Upper lobe of left lung (tissue), 6 donors: ENCODE measurements at regions not wholly inside any gene's neighbourhood (a gene's known extent, or its start where the extent isn't known, plus 50 kb on each side); places are given as distances from the start of the nearest gene placed in this dataset.

ENCODE experiments used
- ATAC-seq, 2 donors: fragments of 200-7000 bp; cut with Tn5 transposase; one replicate each; pipeline ENCODE4 v1.9.1; 2022; ENCODE audit warnings: mild to moderate bottlenecking in 2 of 2, moderate library complexity in 2 of 2; ENCODE audit not compliant: low FRiP score in 2 of 2
- DNase-seq, 2 donors: peaks; one replicate each; pipeline ENCODE4 v3.0.0-alpha.2; 2019 to 2020
- H3K27ac ChIP-seq, 4 donors: fragments of 200-600 bp; sonication (generic); one replicate each; pipeline ENCODE4 v1.5.1; 2016 to 2019
- H3K27me3 ChIP-seq, 4 donors: fragments of 200-600 bp; sonication (generic); one replicate each; pipeline ENCODE4 v1.5.1; 2017 to 2019
- H3K36me3 ChIP-seq, 4 donors: fragments of 200-600 bp; sonication (generic); one replicate each; pipeline ENCODE4 v1.5.1; 2016 to 2019
- H3K4me1 ChIP-seq, 4 donors: fragments of 200-600 bp; sonication (generic); one replicate each; pipeline ENCODE4 v1.5.1; 2018 to 2019
- H3K4me3 ChIP-seq, 4 donors: fragments of 200-600 bp; sonication (generic); one replicate each; pipeline ENCODE4 v1.5.1; 2017 to 2019; ENCODE audit warnings: mild to moderate bottlenecking in 2 of 4, moderate library complexity in 1 of 4
- H3K9me3 ChIP-seq, 4 donors: fragments of 200-600 bp; sonication (generic); one replicate each; pipeline ENCODE4 v1.5.1; 2018 to 2019
- CTCF ChIP-seq, 6 experiments: fragments of 450-650 bp in 4 of 6; fragments of 200-600 bp in 2 of 6; sonication (generic) in 2 of 6; IDR thresholded peaks; one replicate each; pipeline ENCODE4 v1.5.1; 2016 to 2019; ENCODE audit warnings: antibody characterized with exemption in 6 of 6
- EP300 ChIP-seq, 4 donors: sonication (generic); formaldehyde crosslinking; IDR thresholded peaks; one replicate each; pipeline ENCODE4 v1.5.1; 2017; ENCODE audit warnings: antibody characterized with exemption in 4 of 4, control low read depth in 2 of 4
- POLR2A ChIP-seq, 4 donors: fragments of 450-650 bp; IDR thresholded peaks; one replicate each; pipeline ENCODE4 v1.5.1; 2016 to 2017; ENCODE audit warnings: antibody characterized with exemption in 4 of 4, mild to moderate bottlenecking in 2 of 4
- POLR2AphosphoS5 ChIP-seq, 2 donors: sonication (generic); formaldehyde crosslinking; IDR thresholded peaks; one replicate each; pipeline ENCODE4 v1.5.1; 2017; ENCODE audit warnings: antibody characterized with exemption in 2 of 2
- WGBS, 2 donors: methylation state at CpG; one replicate each; pipeline ENCODE4 v1.1.5; 2017 to 2018; 5-methylcytosine and 5-hydroxymethylcytosine counted together
- donor health status: DM: no; HTN: no; CAD: no; lungs with moderate emphysema.
- donor health status: DM: no; HTN: yes; CAD: no; lungs with severe emphysema.

- no peak overlapping the region for H3K27ac ChIP-seq
- H3K36me3 ChIP-seq = no peaks in the 10 kb centered on the region
- TF ChIP-seq EP300 (IDR thresholded peaks at IDR 0.05) = no peak
- TF ChIP-seq POLR2A (IDR thresholded peaks at IDR 0.05) = no peak
- no peak for TF ChIP-seq POLR2AphosphoS5 (IDR thresholded peaks at IDR 0.05)
- TF ChIP-seq CTCF (IDR thresholded peaks at IDR 0.05) = no peak
- no peaks in the 10 kb centered on the region for H3K4me1 ChIP-seq
- H3K27me3 ChIP-seq = no peaks in the 10 kb centered on the region
- DNase-seq (no peak), ATAC-seq (peak in 1 of 2 donors; percentile 83)
- WGBS, 2 donors = 85 to 91% methylated on average over 1 of the region's 1 CpG
- no peaks in the 10 kb centered on the region for H3K9me3 ChIP-seq
- H3K4me3 ChIP-seq = no peak overlapping the region
Observed at GRCh38 chr2:236653863-236654262, 84.2 kb downstream of the ACKR3 start.

GRCh38 chr2:236654496-236654895 is 84.9 kb downstream of the ACKR3 start:
- whole genome bisulfite sequencing, 2 donors = 70 to 88% methylated on average over 5 to 6 of the region's 6 CpGs
- no peak for DNase-seq
- Histone ChIP-seq H3K36me3 (no peaks in the 10 kb centered on the region), H3K4me1 (no peaks in the 10 kb centered on the region), H3K27ac (no peak overlapping the region), H3K9me3 (no peaks in the 10 kb centered on the region), H3K4me3 (no peak overlapping the region), H3K27me3 (no peaks in the 10 kb centered on the region)
- no peak for ATAC-seq
- TF ChIP-seq POLR2A (IDR thresholded peaks at IDR 0.05) (no peak), EP300 (IDR thresholded peaks at IDR 0.05) (no peak), POLR2AphosphoS5 (IDR thresholded peaks at IDR 0.05) (no peak), CTCF (IDR thresholded peaks at IDR 0.05) (no peak)

GRCh38 chr2:236656166-236656565 is 86.5 kb downstream of the ACKR3 start:
- TF ChIP-seq POLR2A (IDR thresholded peaks at IDR 0.05) = no peak
- no peak for TF ChIP-seq CTCF (IDR thresholded peaks at IDR 0.05)
- no peak for TF ChIP-seq EP300 (IDR thresholded peaks at IDR 0.05)
- no peak for TF ChIP-seq POLR2AphosphoS5 (IDR thresholded peaks at IDR 0.05)
- H3K27ac ChIP-seq = no peak overlapping the region
- no peaks in the 10 kb centered on the region for H3K36me3 ChIP-seq
- H3K9me3 ChIP-seq = no peaks in the 10 kb centered on the region
- ATAC-seq (peak in 1 of 2 donors; percentile 56), DNase-seq (no peak)
- H3K27me3 ChIP-seq = no peaks in the 10 kb centered on the region
- 79 to 83% methylated on average over 1 to 2 of the region's 2 CpGs for WGBS, 2 donors
- no peak overlapping the region for H3K4me3 ChIP-seq
- H3K4me1 ChIP-seq = no peaks in the 10 kb centered on the region

GRCh38 chr2:236656721-236657120 is 87.1 kb downstream of the ACKR3 start:
- ATAC-seq (no peak), DNase-seq (peak in 1 of 2 donors; percentile 38)
- TF ChIP-seq EP300 (IDR thresholded peaks at IDR 0.05) = no peak
- no peak for TF ChIP-seq POLR2AphosphoS5 (IDR thresholded peaks at IDR 0.05)
- TF ChIP-seq CTCF (IDR thresholded peaks at IDR 0.05) = no peak
- TF ChIP-seq POLR2A (IDR thresholded peaks at IDR 0.05) = no peak
- Histone ChIP-seq H3K36me3 (no peaks in the 10 kb centered on the region), H3K4me1 (no peaks in the 10 kb centered on the region), H3K4me3 (no peak overlapping the region), H3K27ac (no peak overlapping the region), H3K27me3 (no peaks in the 10 kb centered on the region), H3K9me3 (no peaks in the 10 kb centered on the region)
- WGBS, 2 donors = 92% methylated on average over 2 of the region's 2 CpGs; no CpG with 5 or more reads in 1 of the 2 donors

GRCh38 chr2:236657215-236657614 is 87.6 kb downstream of the ACKR3 start:
- 93 to 97% methylated on average over 5 of the region's 5 CpGs for WGBS, 2 donors
- no peaks in the 10 kb centered on the region for H3K27me3 ChIP-seq
- no peaks in the 10 kb centered on the region for H3K36me3 ChIP-seq
- H3K27ac ChIP-seq = no peak overlapping the region
- TF ChIP-seq EP300 (IDR thresholded peaks at IDR 0.05) (no peak), CTCF (IDR thresholded peaks at IDR 0.05) (no peak), POLR2AphosphoS5 (IDR thresholded peaks at IDR 0.05) (no peak), POLR2A (IDR thresholded peaks at IDR 0.05) (no peak)
- ATAC-seq (no peak), DNase-seq (no peak)
- H3K4me1 ChIP-seq = no peaks in the 10 kb centered on the region
- no peaks in the 10 kb centered on the region for H3K9me3 ChIP-seq
- H3K4me3 ChIP-seq = no peak overlapping the region
